ENCODE measurements at regions not wholly inside any gene's neighbourhood (a gene's known extent, or its start where the extent isn't known, plus 50 kb on each side); places are given as distances from the start of the nearest gene placed in this dataset.

- no peak overlapping the region for H3K4me3 ChIP-seq (ENCODE audit: insufficient read depth, low read depth, low read length)
Observed at GRCh38 chr21:25421321-25422028, 185.8 kb downstream of the MRPL39 start.

GRCh38 chr21:25420831-25421230 is 186.4 kb downstream of the MRPL39 start:
- H3K4me3 Mint-ChIP-seq (ENCODE audit: unreplicated experiment): no peak overlapping the region
- Histone ChIP-seq H3K79me2 (ENCODE audit: insufficient read depth, low read length) (no peaks in the 10 kb centered on the region), H3K4me3 (ENCODE audit: insufficient read depth, low read depth, low read length) (no peak overlapping the region), H2AFZ (ENCODE audit: low read depth, low read length) (no peak overlapping the region), H3K27ac (ENCODE audit: low read depth, low read length) (no peak overlapping the region), H3K4me2 (ENCODE audit: low read length) (no peak overlapping the region), H3K4me1 (ENCODE audit: insufficient read depth, low read length) (no peaks in the 10 kb centered on the region), H3K9ac (ENCODE audit: low read length) (no peak overlapping the region), H3K9me3 (ENCODE audit: insufficient read depth, low read depth, low read length) (no peaks in the 10 kb centered on the region), H4K20me1 (ENCODE audit: insufficient read depth, low read length) (no peaks in the 10 kb centered on the region), H3K36me3 (ENCODE audit: insufficient read depth, low read length) (no peaks in the 10 kb centered on the region), H3K27me3 (ENCODE audit: insufficient read depth, low read length) (no peaks in the 10 kb centered on the region)
- DNase-seq (ENCODE audit: low read depth) (no peak), FAIRE-seq (no peak)
- no peaks in the 10 kb centered on the region for H3K9me3 Mint-ChIP-seq (ENCODE audit: unreplicated experiment)
- no peaks in the 10 kb centered on the region for H3K27me3 Mint-ChIP-seq (ENCODE audit: low read depth, unreplicated experiment)
- peaks cover 2% of the 10 kb centered on the region for H3K36me3 Mint-ChIP-seq (ENCODE audit: low read depth, unreplicated experiment)
- TF ChIP-seq CTCF (IDR thresholded peaks at IDR 0.05; ENCODE audit: insufficient read depth, low read depth, low read length) (no peak), EZH2 (IDR thresholded peaks at IDR 0.05; ENCODE audit: insufficient read depth, low read length) (no peak)
- no peak overlapping the region for H3K27ac Mint-ChIP-seq (ENCODE audit: unreplicated experiment)
- no peaks in the 10 kb centered on the region for H3K4me1 Mint-ChIP-seq (ENCODE audit: low read depth, unreplicated experiment)

More at GRCh38 chr21:25421321-25422028, 185.8 kb downstream of the MRPL39 start:
- Histone ChIP-seq H3K36me3 (ENCODE audit: insufficient read depth, low read length) (no peaks in the 10 kb centered on the region), H4K20me1 (ENCODE audit: insufficient read depth, low read length) (no peaks in the 10 kb centered on the region), H3K27me3 (ENCODE audit: insufficient read depth, low read length) (no peaks in the 10 kb centered on the region), H2AFZ (ENCODE audit: low read depth, low read length) (no peak overlapping the region), H3K4me2 (ENCODE audit: low read length) (no peak overlapping the region), H3K9me3 (ENCODE audit: insufficient read depth, low read depth, low read length) (no peaks in the 10 kb centered on the region), H3K9ac (ENCODE audit: low read length) (no peak overlapping the region), H3K4me1 (ENCODE audit: insufficient read depth, low read length) (no peaks in the 10 kb centered on the region), H3K79me2 (ENCODE audit: insufficient read depth, low read length) (no peaks in the 10 kb centered on the region), H3K27ac (ENCODE audit: low read depth, low read length) (no peak overlapping the region)
- no peaks in the 10 kb centered on the region for H3K4me1 Mint-ChIP-seq (ENCODE audit: low read depth, unreplicated experiment)
- no peak overlapping the region for H3K4me3 Mint-ChIP-seq (ENCODE audit: unreplicated experiment)
- TF ChIP-seq CTCF (IDR thresholded peaks at IDR 0.05; ENCODE audit: insufficient read depth, low read depth, low read length): peak; percentile 37
- no peak for TF ChIP-seq EZH2 (IDR thresholded peaks at IDR 0.05; ENCODE audit: insufficient read depth, low read length)
- H3K9me3 Mint-ChIP-seq (ENCODE audit: unreplicated experiment): no peaks in the 10 kb centered on the region
- FAIRE-seq: no peak
- no peaks in the 10 kb centered on the region for H3K36me3 Mint-ChIP-seq (ENCODE audit: low read depth, unreplicated experiment)
- H3K27me3 Mint-ChIP-seq (ENCODE audit: low read depth, unreplicated experiment): no peaks in the 10 kb centered on the region
- DNase-seq (ENCODE audit: low read depth): peak; percentile 20
- H3K27ac Mint-ChIP-seq (ENCODE audit: unreplicated experiment): no peak overlapping the region

GRCh38 chr21:25416669-25417068 is 190.6 kb downstream of the MRPL39 start:
- no peak overlapping the region for H3K4me3 ChIP-seq (ENCODE audit: insufficient read depth, low read depth, low read length)
- Mint-ChIP-seq H3K27me3 (ENCODE audit: low read depth, unreplicated experiment) (no peaks in the 10 kb centered on the region), H3K4me3 (ENCODE audit: unreplicated experiment) (no peak overlapping the region), H3K4me1 (ENCODE audit: low read depth, unreplicated experiment) (peaks cover 3% of the 10 kb centered on the region), H3K9me3 (ENCODE audit: unreplicated experiment) (no peaks in the 10 kb centered on the region), H3K27ac (ENCODE audit: unreplicated experiment) (no peak overlapping the region), H3K36me3 (ENCODE audit: low read depth, unreplicated experiment) (peaks cover 6% of the 10 kb centered on the region)
- no peaks in the 10 kb centered on the region for H3K4me1 ChIP-seq (ENCODE audit: insufficient read depth, low read length)
- no peaks in the 10 kb centered on the region for H3K36me3 ChIP-seq (ENCODE audit: insufficient read depth, low read length)
- no peaks in the 10 kb centered on the region for H3K79me2 ChIP-seq (ENCODE audit: insufficient read depth, low read length)
- TF ChIP-seq EZH2 (IDR thresholded peaks at IDR 0.05; ENCODE audit: insufficient read depth, low read length) (no peak), CTCF (IDR thresholded peaks at IDR 0.05; ENCODE audit: insufficient read depth, low read depth, low read length) (no peak)
- H3K27me3 ChIP-seq (ENCODE audit: insufficient read depth, low read length): no peaks in the 10 kb centered on the region
- H3K9me3 ChIP-seq (ENCODE audit: insufficient read depth, low read depth, low read length): no peaks in the 10 kb centered on the region
- H3K4me2 ChIP-seq (ENCODE audit: low read length): no peak overlapping the region
- no peak overlapping the region for H3K27ac ChIP-seq (ENCODE audit: low read depth, low read length)
- no peak overlapping the region for H2AFZ ChIP-seq (ENCODE audit: low read depth, low read length)
- DNase-seq (ENCODE audit: low read depth): no peak
- H4K20me1 ChIP-seq (ENCODE audit: insufficient read depth, low read length): no peaks in the 10 kb centered on the region
- no peak overlapping the region for H3K9ac ChIP-seq (ENCODE audit: low read length)
- no peak for FAIRE-seq

Measured in astrocyte (in vitro differentiated cells and primary cell).